Left cardiac atrium (tissue), 4 donors: ENCODE measurements at regions not wholly inside any gene's neighbourhood (a gene's known extent, or its start where the extent isn't known, plus 50 kb on each side); places are given as distances from the start of the nearest gene placed in this dataset.

ENCODE experiments used
- ATAC-seq, 2 donors: fragments of 200-7000 bp; cut with Tn5 transposase; one replicate each; pipeline ENCODE4 v1.9.1; 2020; ENCODE audit warnings: mild to moderate bottlenecking in 2 of 2, moderate library complexity in 2 of 2
- DNase-seq: peaks from one replicate; pipeline ENCODE4 v3.0.0-alpha.2; 2020
- intact Hi-C, 2 donors: fragments of 100-400 bp; cut with DNase I; formaldehyde crosslinking; loops; one replicate each; pipeline versions ENCODE4 v1.14.1 to v1.15.1; 2022 to 2023
- donor health status: DM: no; HTN: yes; CAD: no.
- donor health status: DM: no; HTN: yes; CAD: no; lungs with severe emphysema.
- donor health status: DM: yes; HTN: yes; CAD: no.
- donor health status: Dilated cardiomyopathy.

DNA sequence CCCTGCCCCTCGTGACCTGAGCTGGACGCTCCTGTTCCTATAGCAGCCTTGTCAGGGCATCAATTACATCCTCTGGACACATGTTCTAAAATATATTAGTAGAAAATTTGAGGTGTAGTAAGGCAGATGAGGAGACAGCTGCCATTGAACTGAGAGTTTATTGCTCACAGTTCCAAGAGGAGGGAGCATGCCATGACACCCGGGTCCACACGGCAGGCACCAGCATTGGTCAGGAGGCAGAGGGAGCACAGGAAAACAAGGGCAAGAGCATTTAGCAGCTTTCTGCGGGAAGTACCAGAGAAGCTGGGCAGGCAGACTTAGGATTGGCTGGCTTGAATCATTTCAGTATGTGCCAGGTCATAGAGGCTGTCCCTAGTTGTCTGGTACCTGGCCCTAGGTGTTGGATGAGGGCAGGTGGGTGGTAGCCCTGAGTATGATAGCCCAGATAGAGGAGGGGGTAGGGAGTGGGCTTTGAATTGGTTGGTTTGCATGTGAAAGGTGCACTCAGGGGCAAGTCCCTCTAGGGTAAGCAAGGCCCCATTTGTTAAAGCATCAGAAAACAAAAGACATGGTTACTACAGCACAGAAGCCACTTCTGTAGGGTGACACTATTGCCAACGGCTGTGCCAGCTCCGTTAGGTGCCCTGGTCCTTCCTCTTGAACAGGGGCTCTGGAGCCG, 223.6 kb upstream of the RAB4A start:
- intact Hi-C loops, result no loop called here
- ATAC-seq (no peak), DNase-seq (no peak)

DNA sequence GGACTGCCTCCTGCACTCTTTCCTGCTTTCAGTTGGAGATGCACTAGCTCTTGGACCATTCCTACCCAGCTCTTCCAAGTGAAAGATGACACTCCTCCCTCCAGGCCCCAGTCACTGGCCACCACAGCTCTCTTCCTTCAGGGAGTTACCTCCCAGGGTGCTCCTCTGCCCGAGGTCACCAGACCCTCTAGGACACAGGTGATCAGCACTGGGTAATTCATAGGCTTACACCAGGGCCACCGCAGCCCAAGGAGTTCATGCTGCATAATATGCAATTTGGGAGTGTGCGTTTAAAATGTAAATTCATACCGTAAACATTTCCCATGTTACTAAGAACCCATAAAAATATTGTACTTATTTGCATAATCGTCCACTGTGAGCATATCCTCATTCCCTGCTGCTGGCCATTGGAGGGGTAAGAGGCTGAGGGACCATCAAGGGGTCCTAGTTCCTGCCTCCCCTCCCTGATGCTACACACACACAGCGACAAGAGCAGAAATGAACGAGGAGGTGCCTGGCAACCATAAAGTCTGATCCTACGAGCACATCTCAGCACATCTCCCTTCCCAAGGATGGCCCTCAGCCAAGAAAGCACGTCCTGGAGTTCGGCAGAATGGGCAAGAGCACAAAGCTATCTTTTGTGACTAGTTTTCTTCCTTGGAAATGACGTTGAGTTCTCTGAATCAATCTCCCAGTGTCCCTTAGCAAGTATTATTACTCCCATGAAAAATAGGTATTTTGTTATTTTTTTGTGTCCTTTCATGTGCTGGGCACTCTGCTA, 222.9 kb upstream of the RAB4A start:
- intact Hi-C loops, result no loop called here
- ATAC-seq, result no peak
- DNase-seq, result no peak

DNA sequence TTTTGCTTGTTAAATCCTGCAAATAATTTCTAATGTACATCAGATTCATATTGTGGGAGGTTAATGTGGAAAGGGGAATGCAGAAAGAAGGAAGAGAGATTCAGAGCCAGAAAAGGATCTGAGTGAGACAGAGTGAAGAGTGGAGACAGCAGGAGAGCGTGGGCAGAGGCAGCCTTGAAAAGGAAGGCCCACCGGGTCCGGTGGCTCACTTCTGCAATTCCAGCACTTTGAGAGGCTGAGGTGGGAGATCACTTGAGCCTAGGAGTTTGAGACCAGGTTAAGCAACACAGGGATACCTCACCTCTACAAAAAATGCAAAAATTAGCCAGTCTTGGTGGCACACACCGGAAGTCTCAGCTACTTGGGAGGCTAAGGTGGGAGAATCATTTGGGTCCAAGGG, 222.0 kb upstream of the RAB4A start:
- no peak for ATAC-seq
- no peak for DNase-seq
- intact Hi-C loops, result no loop called here

DNA sequence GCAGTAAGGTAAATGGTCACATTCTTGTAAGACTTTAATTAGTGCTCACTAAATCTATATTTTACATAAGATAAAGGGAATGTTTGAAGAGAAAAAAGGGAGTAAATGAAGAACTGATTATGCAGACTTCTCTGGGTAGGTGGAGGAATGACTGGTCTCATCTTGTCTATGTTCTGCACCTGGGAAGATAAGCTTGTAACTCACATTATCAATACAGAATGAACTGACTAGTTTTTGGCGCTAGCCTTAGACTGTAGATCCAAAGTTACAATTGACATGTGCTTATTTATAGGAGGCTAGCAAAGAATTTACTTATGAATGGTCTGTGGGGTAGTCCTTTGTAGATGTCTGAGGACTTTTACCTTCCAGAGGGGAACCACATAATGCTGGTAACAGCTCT, 214.9 kb upstream of the RAB4A start:
- no peak for DNase-seq
- intact Hi-C loops, result no loop called here
- no peak for ATAC-seq

DNA sequence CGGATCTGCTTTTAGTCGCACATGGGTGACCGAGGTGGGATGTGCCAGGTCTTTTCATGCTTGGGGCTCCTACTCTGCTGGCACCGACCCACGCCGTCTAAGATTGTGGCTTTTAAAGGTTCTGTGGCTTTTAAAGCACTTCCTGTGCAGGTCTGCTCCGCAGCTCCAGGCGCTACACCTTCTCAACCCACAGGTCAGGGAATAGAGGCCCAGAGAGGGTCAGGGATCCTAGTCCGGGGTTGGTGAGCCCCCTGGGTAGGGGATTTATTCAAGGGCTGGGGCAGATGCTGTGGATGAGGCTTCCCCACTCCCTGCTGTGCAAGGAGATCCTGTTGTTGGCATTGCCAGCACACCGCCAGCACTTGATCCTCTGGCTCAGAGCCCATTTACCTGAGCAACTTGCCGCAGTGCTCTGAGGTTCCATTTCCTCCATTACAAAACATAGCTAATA, 212.8 kb upstream of the RAB4A start:
- ATAC-seq (no peak), DNase-seq (no peak)
- intact Hi-C loops, result no loop called here

DNA sequence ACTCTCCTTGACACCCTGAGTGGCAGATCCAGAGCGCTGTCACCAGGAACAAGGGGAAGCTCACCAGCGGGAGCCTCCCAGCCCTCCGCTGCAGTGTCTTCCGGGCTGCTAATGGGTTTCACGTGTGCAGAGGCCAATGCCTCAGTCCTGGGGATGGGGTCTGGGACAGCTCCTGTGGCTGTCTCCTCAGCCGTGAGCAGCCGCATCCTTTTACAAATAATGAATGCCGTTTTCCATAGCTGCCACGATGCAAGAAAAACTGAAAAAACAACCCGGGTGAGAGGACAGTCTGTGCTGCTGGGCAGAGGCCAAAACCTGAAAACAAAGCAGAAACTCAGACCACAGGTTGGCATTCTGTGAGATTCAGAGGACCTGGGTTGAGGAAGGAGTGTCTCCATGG, 212.2 kb upstream of the RAB4A start:
- peak; percentile 41 for DNase-seq
- ATAC-seq, result peak in 1 of 2 donors; percentile 47
- intact Hi-C loops, result no loop called here

DNA sequence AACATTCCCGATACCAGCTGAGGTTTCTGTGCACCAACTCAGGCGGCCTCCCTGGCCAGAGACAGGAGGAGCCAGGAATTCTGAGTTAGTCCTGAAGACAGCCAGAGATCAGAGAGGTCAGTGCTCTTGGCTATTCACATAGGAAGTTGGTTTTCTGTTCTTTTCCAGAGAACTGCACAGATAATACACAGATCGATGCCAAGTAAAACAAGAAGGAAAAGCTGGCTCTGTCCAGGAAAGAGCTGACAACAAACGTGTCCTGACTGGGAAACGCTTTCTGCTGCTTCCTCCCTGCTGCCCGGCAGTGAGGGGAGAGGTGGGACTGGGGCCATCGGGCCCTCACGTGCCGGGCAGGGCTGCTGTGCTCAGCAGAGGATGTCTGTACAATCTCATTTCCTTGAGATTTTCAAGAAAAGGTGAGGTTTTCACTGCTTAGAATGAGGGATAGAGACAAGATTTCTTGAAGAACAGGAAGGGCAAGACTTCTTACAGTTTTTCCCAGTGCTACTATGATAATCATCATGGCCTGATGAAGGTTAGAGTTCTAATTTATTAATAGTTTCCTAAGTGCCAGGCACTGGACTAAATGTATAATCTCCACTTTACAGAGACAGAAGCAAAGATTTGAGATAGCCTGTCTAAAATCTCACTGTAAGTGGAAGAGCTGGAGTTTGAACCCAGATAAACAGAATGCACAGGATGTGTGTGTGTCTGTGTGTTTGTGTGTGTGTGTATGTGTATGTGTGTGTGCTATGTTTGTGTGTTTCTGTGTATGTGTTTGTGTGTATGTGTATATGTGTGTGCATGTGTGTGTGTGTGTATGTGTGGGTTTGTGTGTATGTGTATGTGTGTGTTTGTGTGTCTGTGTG, 211.0 kb upstream of the RAB4A start:
- DNase-seq (peak; percentile 79), ATAC-seq (peak; percentile 86 to 90)
- intact Hi-C loops, result no loop called here

DNA sequence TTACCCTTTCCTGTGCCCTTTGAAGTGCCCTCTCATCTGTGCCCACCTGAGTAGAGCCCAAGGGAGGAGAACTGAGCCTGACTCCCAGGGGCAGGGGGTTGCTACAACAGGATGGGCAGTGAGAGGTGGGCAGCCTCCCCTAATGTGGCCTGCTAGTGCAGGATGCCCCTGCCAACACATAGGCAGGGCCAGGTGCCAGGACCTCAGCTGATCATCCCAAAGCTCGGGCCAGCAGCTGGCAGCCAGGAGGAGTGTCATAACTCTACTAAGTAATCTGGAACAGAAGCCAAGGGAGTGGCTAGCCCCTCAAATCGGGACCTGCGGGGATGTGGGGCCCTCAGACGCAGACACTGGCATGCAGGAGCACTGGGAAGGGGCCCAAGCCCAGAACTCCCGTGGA, 208.8 kb upstream of the RAB4A start:
- ATAC-seq (peak in 1 of 2 donors; percentile 43), DNase-seq (peak; percentile 23)
- intact Hi-C loops, result no loop called here

DNA sequence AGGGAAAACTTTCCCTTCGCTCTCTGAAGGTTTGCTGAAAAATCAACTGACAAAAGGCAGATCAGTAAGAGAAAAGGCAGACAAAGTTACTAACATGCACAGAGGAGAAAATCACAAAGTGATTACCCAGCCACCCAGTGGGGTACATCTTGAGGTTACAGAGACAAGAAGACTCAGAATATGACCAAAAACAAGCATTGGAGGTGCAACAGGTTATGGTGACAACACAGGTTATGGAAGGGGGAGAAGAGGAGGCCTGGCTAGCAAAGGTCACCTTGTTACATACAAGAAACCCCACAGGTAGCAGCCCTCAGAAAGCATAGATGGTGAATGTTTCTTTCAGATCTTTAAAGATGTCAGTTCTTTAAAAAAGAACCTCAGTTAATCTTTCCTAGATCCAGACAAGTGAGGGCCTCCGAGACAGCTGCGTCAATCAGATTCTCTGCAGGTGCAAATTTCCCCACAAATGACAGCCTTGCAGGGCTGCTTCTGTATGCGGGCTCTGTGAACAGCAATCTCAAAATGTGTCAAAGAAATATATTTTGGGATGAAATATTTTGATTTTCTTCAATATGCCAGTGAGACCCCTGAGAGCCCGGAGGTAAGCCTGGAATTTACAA, 207.6 kb upstream of the RAB4A start:
- DNase-seq, result no peak
- ATAC-seq, result no peak
- intact Hi-C loops, result no loop called here

DNA sequence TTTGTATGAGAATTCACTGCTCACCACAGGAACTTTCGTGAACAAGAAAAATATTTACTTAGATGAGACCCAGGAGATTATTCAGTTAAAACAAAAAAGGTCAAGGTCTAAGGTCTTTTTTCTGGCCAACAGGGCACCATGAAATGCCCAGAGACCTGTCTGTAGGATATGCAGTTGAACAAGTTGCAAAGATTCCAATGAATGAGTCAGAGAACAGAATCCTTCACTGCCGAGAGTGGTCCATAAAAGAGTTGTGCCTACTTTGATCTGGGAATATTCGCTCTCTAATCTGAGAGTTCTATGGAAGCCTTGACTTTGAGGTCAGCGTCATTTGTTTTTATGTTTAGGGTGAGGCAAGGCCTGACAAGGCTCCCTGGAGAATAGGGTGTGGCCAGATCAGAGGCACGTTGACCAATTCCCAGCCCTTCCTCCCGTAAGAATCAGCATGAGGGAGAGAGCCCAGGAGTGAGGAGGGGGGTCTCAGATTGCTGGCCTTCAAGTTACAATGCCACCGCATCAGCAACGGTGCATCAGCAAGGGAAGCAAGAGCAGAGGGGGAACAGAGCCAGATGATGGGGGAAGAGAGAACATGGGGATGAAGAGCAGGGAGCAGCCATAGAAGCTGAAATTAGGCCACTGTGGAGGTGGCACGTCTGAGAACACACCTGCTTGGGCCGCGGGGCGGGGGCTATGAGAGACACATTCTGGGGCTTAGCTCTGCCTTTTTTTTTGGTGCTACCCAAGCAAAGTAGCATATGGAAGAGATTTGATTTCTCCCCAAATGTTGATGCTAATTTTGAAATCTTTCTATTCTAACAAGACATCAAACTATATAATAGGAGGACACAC, 206.4 kb upstream of the RAB4A start:
- intact Hi-C loops, result no loop called here
- DNase-seq (peak; percentile 26), ATAC-seq (no peak)

DNA sequence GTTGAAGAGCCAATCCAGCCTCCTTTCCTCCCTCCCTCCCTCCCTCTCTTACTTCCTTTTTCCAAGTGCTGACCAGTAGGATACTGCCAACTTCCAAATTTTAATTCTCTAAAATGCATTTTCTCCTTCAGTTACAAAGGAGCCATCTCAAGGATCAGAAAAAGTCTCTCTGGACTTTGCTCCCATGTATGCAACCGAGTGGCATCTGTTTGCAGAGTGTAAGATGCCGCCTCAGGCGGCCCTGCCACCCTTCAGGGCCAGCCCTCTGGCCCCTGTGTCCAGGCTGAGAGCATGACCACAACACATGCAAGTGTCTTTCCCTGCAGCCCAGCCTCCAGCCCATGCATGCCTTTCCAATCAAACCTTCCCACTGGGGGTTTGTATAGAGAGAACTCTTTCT, 205.3 kb upstream of the RAB4A start:
- DNase-seq (no peak), ATAC-seq (no peak)
- intact Hi-C loops, result no loop called here

DNA sequence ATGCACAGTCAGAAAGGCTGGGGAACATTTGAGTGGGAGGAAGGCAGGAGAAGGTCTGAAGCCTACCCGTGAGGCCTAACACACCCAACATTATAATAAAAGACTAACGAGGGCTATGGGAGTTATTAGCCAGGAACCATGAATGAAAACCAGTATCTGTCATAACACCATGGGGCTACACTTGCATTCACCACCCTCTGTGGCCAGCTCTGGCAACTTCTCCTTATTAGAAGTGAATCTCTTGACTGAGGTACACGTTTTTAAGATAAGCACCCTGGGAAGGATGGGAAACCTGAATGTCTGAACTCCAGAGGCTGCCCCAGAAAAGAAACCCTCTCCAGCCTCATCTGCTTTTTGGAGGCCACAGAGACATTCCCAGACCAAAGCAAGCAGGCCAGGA, 204.3 kb upstream of the RAB4A start:
- intact Hi-C loops, result no loop called here
- DNase-seq (no peak), ATAC-seq (no peak)

DNA sequence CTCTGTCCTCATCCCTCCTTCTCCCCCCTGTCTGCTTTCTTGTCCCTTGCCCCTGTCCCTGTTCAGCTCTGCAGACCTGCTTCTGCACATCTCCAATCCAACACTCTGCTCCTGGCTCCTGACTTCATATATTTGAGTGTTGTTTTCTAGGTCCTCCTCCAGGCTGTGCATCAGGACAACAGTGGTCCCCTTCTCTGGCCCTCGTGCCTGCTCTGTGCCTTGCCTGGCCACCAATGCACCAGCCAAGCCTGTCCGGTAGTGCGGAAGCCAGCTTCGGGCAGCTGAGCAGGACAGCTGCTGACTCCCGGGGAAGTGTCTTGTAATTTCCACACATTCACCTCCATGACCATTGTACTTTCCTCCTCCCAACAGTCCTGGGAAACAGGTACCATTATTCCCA, 203.4 kb upstream of the RAB4A start:
- intact Hi-C loops, result no loop called here
- ATAC-seq (no peak), DNase-seq (no peak)

DNA sequence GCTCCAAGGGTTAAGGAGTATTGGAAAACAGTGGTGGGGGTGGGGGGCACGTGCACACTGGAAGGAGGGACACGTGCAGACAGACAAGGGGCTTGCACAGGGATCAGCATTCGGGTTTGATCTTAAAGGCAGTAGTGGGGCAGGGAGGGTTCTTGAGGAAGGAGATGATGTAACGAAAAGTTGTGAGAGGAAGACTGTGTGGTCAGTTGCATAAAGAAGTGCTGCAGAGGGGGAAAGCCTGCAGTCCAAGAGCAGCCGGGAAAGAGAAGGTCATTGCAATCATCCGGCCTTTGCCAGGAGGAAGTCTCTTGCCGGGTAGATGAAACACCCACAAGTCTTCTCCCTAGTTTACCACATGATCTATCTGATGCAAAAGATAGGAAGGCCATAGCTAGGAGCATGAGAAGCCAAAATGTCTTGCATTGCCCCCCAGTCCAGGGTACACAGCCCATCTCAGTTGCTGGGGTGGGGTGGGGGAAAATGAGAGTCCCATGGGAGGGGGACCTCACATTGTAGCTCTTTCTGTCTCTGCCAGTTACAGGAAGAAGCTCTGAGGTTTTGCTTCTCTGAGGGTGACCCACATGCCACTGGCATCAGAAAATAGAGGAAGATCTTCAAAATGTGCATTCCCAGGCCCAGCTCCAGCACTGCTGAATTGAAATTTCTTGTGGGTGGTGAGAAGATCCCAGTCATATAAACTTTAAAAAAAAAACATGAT, 202.5 kb upstream of the RAB4A start:
- intact Hi-C loops, result no loop called here
- DNase-seq, result peak; percentile 46
- peak; percentile 66 to 78 for ATAC-seq

DNA sequence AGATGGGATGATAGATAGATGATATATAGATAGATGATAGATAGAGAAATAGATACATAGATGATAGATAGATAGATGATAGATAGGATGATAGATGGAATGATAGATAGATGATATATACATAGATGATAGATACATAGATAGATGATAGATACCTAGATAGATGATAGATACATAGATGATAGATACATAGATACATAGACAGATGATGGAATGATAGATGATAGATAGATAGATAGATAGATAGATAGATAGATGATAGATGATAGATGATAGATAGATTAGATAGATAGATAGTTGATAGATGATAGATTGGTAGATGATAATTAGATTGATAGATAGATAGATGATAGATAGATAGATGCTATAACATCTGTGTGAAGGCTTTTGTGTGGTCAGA, 201.7 kb upstream of the RAB4A start:
- ATAC-seq (no peak), DNase-seq (no peak)
- intact Hi-C loops, result no loop called here

DNA sequence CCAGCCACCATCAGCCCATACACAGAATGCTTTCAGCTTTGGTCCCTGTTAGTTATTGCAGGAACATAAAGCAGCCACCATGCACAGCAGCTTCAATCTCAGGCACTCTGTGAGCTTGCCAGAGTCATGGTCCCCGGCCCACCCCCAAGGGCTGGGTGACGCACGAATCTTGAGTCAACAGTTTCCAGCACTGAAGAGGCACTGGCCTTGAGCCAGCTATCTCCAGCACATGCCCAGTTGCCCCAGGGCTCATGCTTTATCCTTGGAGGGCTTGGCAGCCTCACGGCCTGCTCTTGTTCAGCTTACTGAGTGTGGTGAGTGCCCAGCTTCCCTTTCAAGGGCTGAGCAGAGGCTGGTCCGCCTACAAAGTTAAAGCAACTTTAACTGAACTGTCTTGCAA, 200.7 kb upstream of the RAB4A start:
- DNase-seq (peak; percentile 88), ATAC-seq (peak; percentile 81 to 88)
- intact Hi-C loops, result no loop called here

DNA sequence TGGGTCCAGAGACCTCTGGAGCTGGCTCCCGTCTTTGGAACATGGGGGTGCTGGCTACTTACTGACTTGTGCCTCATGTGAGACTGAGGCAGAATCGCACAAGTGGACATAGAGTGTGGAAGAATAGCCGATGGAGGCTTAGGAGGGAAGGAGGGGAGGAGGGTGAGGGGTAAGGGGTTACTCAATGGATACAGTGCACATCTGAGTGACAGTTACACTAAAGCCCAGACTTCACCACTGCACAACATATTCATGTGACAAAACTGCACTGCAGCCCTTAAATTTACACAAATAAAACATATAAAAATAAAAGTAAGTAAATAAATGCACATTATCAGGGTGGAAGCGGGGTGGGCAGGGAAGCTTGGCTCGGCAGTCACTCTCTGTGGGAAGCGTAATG, 197.7 kb upstream of the RAB4A start:
- ATAC-seq, result no peak
- intact Hi-C loops, result no loop called here
- no peak for DNase-seq

DNA sequence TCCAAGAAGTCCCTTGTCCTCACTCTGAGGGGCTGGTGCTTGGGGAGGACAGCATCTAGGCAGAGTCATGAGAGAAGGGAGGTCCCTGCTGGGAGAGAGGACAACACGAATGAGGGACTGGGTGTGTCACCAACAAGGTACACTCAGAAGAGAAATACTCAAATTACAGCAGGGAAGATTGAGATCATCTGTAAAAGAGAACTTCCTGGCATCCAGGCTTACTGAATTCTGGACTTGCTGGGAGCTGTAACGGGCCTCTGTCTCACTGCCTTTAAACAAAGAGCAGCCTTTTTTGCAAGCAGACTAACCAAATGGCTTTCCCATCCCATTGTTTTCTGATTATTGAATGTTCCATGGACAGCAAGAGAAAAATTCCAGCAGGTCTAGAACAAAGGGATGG, 195.7 kb upstream of the RAB4A start:
- DNase-seq, result no peak
- intact Hi-C loops, result no loop called here
- no peak for ATAC-seq
